GM19452 (cell line): ENCODE measurements at regions not wholly inside any gene's neighbourhood (a gene's known extent, or its start where the extent isn't known, plus 50 kb on each side); places are given as distances from the start of the nearest gene placed in this dataset.

ENCODE experiments used
- ATAC-seq: cut with Tn5 transposase; IDR thresholded peaks from one replicate; pipeline ENCODE4 v1.9.1; 2021; ENCODE audit not compliant: unreplicated experiment

- no peak for ATAC-seq
Observed at GRCh38 chr6:140576004-140576555, 1201.6 kb upstream of the CITED2 start.

GRCh38 chr6:140572867-140573266 is 1198.4 kb upstream of the CITED2 start:
- no peak for ATAC-seq

GRCh38 chr6:140572129-140572528 is 1197.7 kb upstream of the CITED2 start:
- no peak for ATAC-seq

- ATAC-seq = no peak
Observed at GRCh38 chr6:140571145-140571544, 1196.7 kb upstream of the CITED2 start.

GRCh38 chr6:140567466-140567865 is 1193.0 kb upstream of the CITED2 start:
- ATAC-seq = no peak

- ATAC-seq = no peak
Observed at GRCh38 chr6:140566781-140567277, 1192.4 kb upstream of the CITED2 start.

GRCh38 chr6:140563728-140564127 is 1189.3 kb upstream of the CITED2 start:
- no peak for ATAC-seq

- ATAC-seq = no peak
Observed at GRCh38 chr6:140561701-140562100, 1187.3 kb upstream of the CITED2 start.

- no peak for ATAC-seq
Observed at GRCh38 chr6:140560671-140561070, 1186.2 kb upstream of the CITED2 start.

- no peak for ATAC-seq
Observed at GRCh38 chr6:140559458-140559857, 1185.0 kb upstream of the CITED2 start.

GRCh38 chr6:140554421-140554820 is 1180.0 kb upstream of the CITED2 start:
- ATAC-seq = no peak

- no peak for ATAC-seq
Observed at GRCh38 chr6:140548366-140548765, 1173.9 kb upstream of the CITED2 start.

GRCh38 chr6:140546640-140547039 is 1172.2 kb upstream of the CITED2 start:
- ATAC-seq = no peak

- no peak for ATAC-seq
Observed at GRCh38 chr6:140544431-140544830, 1170.0 kb upstream of the CITED2 start.

GRCh38 chr6:140542863-140543262 is 1168.4 kb upstream of the CITED2 start:
- ATAC-seq = no peak

GRCh38 chr6:140541288-140541687 is 1166.8 kb upstream of the CITED2 start:
- ATAC-seq = no peak

- ATAC-seq = no peak
Observed at GRCh38 chr6:140540743-140541142, 1166.3 kb upstream of the CITED2 start.

GRCh38 chr6:140538926-140539325 is 1164.5 kb upstream of the CITED2 start:
- no peak for ATAC-seq

- ATAC-seq = no peak
Observed at GRCh38 chr6:140537834-140538705, 1163.6 kb upstream of the CITED2 start.

- ATAC-seq = no peak
Observed at GRCh38 chr6:140537211-140537610, 1162.8 kb upstream of the CITED2 start.

- no peak for ATAC-seq
Observed at GRCh38 chr6:140535511-140535910, 1161.1 kb upstream of the CITED2 start.

- ATAC-seq = no peak
Observed at GRCh38 chr6:140533526-140533925, 1159.1 kb upstream of the CITED2 start.
